Thoracic aorta (tissue), 2 donors: ENCODE measurements at regions not wholly inside any gene's neighbourhood (a gene's known extent, or its start where the extent isn't known, plus 50 kb on each side); places are given as distances from the start of the nearest gene placed in this dataset.

Experiments used
- ATAC-seq: fragments of 150-250 bp; one replicate; pipeline ENCODE4 v1.8.0; 2017; ENCODE audit warnings: low read depth; ENCODE audit not compliant: insufficient number of reproducible peaks, low FRiP score
- DNase-seq: peaks from one replicate; pipeline ENCODE4 v3.0.0-alpha.2; 2020; ENCODE audit warnings: low spot score
- H3K27ac ChIP-seq, 2 donors: fragments of 200-600 bp; sonication (generic); 1 replicate in 1 of 2; 2 replicates in 1 of 2; pipeline ENCODE4 v1.5.1; 2016; ENCODE audit warnings: mild to moderate bottlenecking in 2 of 2, moderate library complexity in 2 of 2
- H3K27me3 ChIP-seq: fragments of 200-600 bp; sonication (generic); replicated peaks from 2 replicates; pipeline ENCODE4 v1.6.0; 2016; ENCODE audit warnings: mild to moderate bottlenecking; ENCODE audit not compliant: insufficient read depth
- H3K36me3 ChIP-seq: fragments of 200-600 bp; sonication (generic); one replicate; pipeline ENCODE4 v1.5.1; 2016
- H3K4me1 ChIP-seq, 2 donors: fragments of 200-600 bp; sonication (generic); 1 replicate in 1 of 2; 2 replicates in 1 of 2; pipeline versions ENCODE4 v1.5.1 to v1.6.0; 2016; ENCODE audit warnings: low read depth in 2 of 2, mild to moderate bottlenecking in 1 of 2; ENCODE audit not compliant: control insufficient read depth in 1 of 2
- H3K4me3 ChIP-seq: fragments of 200-600 bp; sonication (generic); 2 replicates; pipeline ENCODE4 v1.5.1; 2016; ENCODE audit warnings: mild to moderate bottlenecking
- H3K9me3 ChIP-seq: fragments of 200-600 bp; sonication (generic); 2 replicates; pipeline ENCODE4 v1.5.1; 2016
- TF ChIP-seq, protein P1 (sequence below): fragments of 200-600 bp; sonication (generic); IDR thresholded peaks from one replicate; pipeline ENCODE4 v1.5.1; 2019; ENCODE audit warnings: antibody characterized with exemption

DNA sequence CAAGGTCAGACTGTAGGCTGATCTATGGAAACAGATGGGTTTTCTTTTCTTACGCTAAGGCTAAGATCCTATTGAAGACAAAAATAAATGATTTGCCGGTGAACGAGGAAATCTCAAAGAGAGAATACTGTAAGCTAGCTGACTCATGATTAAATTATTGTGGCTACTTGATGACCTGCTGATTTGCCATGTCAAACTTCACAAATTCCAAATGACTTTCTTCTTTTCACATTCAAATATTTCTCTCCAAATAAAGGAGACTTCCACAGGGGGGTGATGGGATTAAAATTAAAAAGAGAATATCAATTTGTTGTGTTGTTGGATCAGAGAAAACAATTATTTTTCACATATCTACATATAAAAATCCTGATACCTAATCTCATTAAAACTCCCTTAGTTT, 860.6 kb upstream of the ZWINT start:
- TF ChIP-seq, protein P1, sequence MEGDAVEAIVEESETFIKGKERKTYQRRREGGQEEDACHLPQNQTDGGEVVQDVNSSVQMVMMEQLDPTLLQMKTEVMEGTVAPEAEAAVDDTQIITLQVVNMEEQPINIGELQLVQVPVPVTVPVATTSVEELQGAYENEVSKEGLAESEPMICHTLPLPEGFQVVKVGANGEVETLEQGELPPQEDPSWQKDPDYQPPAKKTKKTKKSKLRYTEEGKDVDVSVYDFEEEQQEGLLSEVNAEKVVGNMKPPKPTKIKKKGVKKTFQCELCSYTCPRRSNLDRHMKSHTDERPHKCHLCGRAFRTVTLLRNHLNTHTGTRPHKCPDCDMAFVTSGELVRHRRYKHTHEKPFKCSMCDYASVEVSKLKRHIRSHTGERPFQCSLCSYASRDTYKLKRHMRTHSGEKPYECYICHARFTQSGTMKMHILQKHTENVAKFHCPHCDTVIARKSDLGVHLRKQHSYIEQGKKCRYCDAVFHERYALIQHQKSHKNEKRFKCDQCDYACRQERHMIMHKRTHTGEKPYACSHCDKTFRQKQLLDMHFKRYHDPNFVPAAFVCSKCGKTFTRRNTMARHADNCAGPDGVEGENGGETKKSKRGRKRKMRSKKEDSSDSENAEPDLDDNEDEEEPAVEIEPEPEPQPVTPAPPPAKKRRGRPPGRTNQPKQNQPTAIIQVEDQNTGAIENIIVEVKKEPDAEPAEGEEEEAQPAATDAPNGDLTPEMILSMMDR = no peak
- ATAC-seq (no peak), DNase-seq (no peak)
- no peaks in the 10 kb centered on the region for H3K9me3 ChIP-seq
- H3K27me3 ChIP-seq = no peaks in the 10 kb centered on the region
- no peak overlapping the region for H3K27ac ChIP-seq
- H3K4me1 ChIP-seq = no peaks in the 10 kb centered on the region
- no peaks in the 10 kb centered on the region for H3K36me3 ChIP-seq
- no peak overlapping the region for H3K4me3 ChIP-seq

DNA sequence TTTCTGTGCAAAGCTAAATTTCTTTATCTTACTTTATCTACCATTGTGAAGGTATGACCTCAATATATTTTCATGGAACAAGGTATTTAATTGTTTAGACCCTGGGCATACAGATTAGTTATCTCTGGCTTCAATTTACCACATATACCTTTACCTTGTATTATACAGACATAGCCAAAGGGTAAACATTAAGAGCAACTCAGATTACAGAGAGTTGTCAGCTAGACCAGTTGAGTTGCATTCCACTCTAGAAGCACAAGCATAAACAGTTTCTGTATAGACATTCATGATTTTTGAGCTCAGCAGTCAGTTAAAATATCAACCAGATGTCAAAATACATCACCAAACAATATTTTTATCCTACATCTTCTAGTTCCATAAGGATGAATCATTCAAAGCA, 857.3 kb upstream of the ZWINT start:
- Histone ChIP-seq H3K27ac (no peak overlapping the region), H3K36me3 (no peaks in the 10 kb centered on the region), H3K27me3 (no peaks in the 10 kb centered on the region), H3K4me3 (no peak overlapping the region), H3K9me3 (no peaks in the 10 kb centered on the region), H3K4me1 (no peaks in the 10 kb centered on the region)
- ATAC-seq (no peak), DNase-seq (no peak)
- TF ChIP-seq, protein P1 = no peak

DNA sequence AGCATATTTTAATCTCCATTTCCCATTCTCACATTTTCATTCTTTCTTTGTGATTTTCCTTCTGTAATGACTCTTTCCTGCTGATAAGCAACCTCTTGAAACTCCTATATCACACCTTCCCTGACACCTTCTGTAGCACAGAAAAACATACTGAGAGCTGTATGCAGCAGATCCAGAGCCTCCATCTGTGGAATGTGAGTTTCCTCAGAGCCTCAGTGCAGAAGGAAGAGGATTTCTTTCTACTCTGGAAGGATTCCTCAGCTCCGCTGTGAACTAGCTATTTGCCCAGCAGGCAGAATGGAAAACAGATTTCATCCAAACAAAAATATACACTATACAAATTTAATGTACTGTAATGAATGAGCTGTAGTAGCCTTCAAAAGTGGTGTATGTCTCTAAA, 841.3 kb upstream of the ZWINT start:
- DNase-seq (no peak), ATAC-seq (no peak)
- Histone ChIP-seq H3K27ac (no peak overlapping the region), H3K4me1 (no peaks in the 10 kb centered on the region), H3K9me3 (no peaks in the 10 kb centered on the region), H3K27me3 (no peaks in the 10 kb centered on the region), H3K4me3 (no peak overlapping the region), H3K36me3 (no peaks in the 10 kb centered on the region)
- TF ChIP-seq, protein P1 = no peak

DNA sequence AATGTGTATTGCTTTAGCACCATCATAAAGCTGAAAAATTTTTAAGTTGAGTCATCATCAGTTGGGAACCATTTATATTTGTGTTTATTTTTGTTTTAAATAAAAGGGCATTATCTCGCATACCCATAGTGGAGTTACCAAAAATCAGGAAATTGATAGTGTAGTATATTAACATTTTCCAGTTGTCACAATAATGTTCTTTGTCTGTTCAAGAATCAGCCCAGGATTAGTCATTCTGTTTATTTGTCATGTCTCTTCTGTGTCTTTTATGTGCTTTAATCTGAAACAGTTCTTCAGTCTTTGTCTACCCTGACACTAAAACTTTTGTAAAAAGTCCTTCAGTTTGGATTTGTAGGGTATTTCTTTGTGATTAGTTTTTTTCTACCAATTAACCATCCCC, 827.8 kb upstream of the ZWINT start:
- Histone ChIP-seq H3K36me3 (no peaks in the 10 kb centered on the region), H3K27ac (no peak overlapping the region), H3K4me1 (no peaks in the 10 kb centered on the region), H3K27me3 (no peaks in the 10 kb centered on the region), H3K4me3 (no peak overlapping the region), H3K9me3 (no peaks in the 10 kb centered on the region)
- TF ChIP-seq, protein P1 = no peak
- ATAC-seq (no peak), DNase-seq (no peak)

DNA sequence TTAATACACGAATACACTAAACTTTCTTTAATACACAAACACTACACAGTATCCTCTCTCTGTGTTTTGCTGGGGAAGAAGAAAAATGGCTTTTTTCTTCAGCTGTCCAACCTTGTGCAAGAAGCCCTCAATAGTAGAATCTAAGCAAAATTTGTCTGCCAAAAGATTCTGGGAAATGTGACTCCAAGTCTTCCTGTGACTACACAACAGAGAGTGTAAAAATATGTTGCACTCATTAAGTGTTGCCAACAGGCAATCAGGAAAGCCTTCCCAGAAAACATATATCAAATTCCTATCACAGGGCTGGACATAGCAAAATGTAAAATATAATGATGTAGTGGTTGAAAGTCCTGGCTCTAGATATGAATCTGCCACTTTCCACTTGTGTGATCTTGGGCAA, 825.1 kb upstream of the ZWINT start:
- no peaks in the 10 kb centered on the region for H3K9me3 ChIP-seq
- no peak overlapping the region for H3K27ac ChIP-seq
- no peaks in the 10 kb centered on the region for H3K4me1 ChIP-seq
- ATAC-seq (no peak), DNase-seq (no peak)
- no peak overlapping the region for H3K4me3 ChIP-seq
- TF ChIP-seq, protein P1 = no peak
- no peaks in the 10 kb centered on the region for H3K27me3 ChIP-seq
- H3K36me3 ChIP-seq = no peaks in the 10 kb centered on the region
